GM06990 (cell line): ENCODE measurements at regions not wholly inside any gene's neighbourhood (a gene's known extent, or its start where the extent isn't known, plus 50 kb on each side); places are given as distances from the start of the nearest gene placed in this dataset.

Experiments used
- DNase-seq: peaks from one replicate; pipeline ENCODE4 v3.0.0-alpha.2; 2011; ENCODE audit not compliant: insufficient read length; ENCODE audit errors: extremely low read depth
- H3K27me3 ChIP-seq: replicated peaks from 2 replicates; pipeline ENCODE4 v1.6.0; 2011; ENCODE audit warnings: low read length; ENCODE audit not compliant: control insufficient read depth, insufficient read depth
- H3K36me3 ChIP-seq: 2 replicates; pipeline ENCODE4 v1.5.1; 2011; ENCODE audit warnings: low read length; ENCODE audit not compliant: control insufficient read depth, insufficient read depth
- H3K4me3 ChIP-seq: replicated peaks from 2 replicates; pipeline ENCODE4 v1.5.1; 2011; ENCODE audit warnings: low read depth, mild to moderate bottlenecking, control low read depth, low read length
- CTCF ChIP-seq: IDR thresholded peaks from 2 replicates; pipeline ENCODE4 v1.5.1; 2011; ENCODE audit warnings: low read length, control low read depth, mild to moderate bottlenecking, inconsistent platforms; ENCODE audit not compliant: insufficient read depth, poor library complexity, severe bottlenecking

DNA sequence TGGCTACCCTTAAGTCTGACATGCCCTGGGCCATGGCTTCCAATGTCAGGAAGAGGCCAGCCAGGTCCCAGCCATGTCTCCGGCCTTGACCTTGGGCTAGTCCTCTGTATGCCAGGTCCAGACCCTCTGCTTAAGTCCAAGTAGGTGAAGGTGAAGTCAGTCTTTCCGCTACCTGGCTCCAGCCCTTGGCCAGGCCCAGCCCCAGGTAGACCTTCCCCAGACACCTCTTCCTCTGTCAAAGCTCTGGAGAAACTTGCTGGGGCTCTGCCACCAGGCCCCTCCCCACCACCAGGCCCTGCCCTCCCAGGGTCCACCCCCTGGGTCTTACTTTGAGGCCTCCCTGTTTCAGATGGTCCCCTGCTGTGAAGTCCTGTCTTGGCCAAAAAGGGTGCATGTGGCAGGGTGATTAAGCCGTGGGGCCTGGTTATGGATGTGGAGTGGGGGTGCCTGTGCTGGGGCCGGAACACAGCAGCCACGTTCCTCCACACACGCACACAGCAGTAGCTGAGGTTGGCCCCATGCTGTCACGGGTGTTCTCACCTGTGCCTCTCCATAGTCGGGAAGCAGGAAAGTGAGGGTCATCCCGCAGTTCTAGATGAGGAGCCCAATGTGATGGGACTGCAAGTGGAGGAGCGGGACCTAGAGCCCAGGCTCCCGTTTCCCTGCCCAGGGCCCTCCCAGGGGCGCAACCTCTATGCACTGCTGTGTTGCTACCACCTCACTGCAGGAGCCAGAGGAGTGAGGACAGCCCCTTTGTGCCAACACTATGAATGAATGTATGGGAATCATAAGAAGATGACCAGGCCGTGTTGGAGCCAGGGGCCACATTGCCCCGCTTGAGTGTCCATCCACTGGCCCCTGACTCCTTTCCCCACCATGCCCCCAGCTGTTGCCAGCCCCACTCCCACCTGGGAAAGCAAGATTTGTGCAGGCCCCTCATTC, 72.2 kb downstream of the LINC01488 start:
- no peaks in the 10 kb centered on the region; the same call in none of the 2 replicates for H3K27me3 ChIP-seq
- no peak for TF ChIP-seq CTCF
- H3K4me3 ChIP-seq = no peak overlapping the region
- H3K36me3 ChIP-seq = no peaks in the 10 kb centered on the region
- DNase-seq = no peak

GRCh38 chr11:69554849-69555248, 73.4 kb downstream of the LINC01488 start:
- TF ChIP-seq CTCF = no peak
- H3K4me3 ChIP-seq = no peak overlapping the region
- no peak for DNase-seq
- no peaks in the 10 kb centered on the region; the same call in none of the 2 replicates for H3K27me3 ChIP-seq
- no peaks in the 10 kb centered on the region for H3K36me3 ChIP-seq

DNA sequence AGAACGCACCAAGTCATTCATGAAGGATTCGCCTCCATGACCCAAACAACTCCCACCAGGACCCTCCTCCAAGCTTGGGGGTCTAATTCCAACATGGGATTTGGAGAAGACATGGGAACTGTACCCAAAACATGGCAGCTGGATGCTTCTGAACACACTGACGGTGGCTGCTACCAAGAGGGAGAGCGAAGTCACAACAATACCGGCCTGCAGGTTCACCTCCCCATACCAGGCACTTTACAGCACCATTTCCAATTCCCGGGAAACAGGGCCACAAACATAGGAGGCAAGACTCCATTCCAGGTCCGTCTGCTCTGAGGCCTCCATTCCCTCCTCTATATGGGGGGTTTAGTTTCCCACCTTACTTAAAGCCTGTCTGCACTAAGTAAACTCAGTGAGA, 75.8 kb downstream of the LINC01488 start:
- no peaks in the 10 kb centered on the region for H3K36me3 ChIP-seq
- H3K27me3 ChIP-seq = no peaks in the 10 kb centered on the region; the same call in none of the 2 replicates
- no peak for DNase-seq
- no peak for TF ChIP-seq CTCF
- no peak overlapping the region for H3K4me3 ChIP-seq

DNA sequence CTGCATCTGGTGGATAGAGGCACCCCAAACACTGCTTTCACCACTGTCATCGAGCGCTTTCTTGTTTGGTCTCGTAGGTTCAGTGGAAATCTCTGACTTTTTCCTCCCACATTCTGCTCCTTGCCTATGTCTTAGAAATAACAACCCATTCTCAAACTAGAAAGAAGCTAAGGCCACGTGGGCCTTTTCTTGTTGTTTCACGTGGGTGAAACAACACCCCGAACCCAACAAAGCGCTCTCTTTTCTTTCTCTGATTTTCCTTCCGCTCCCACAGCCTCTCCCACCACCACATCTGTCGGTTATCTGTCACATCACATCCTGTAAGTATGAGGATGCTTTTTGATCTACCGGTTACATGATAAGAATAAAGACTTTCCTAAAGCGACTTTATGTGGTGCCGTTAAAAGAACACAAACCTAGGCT, 77.1 kb downstream of the LINC01488 start:
- no peak for DNase-seq
- TF ChIP-seq CTCF = no peak

GRCh38 chr11:69559181-69559580, 77.7 kb downstream of the LINC01488 start:
- no peaks in the 10 kb centered on the region; the same call in none of the 2 replicates for H3K27me3 ChIP-seq
- no peaks in the 10 kb centered on the region for H3K36me3 ChIP-seq
- H3K4me3 ChIP-seq = no peak overlapping the region
- DNase-seq = no peak
- no peak for TF ChIP-seq CTCF

More for the DNA sequence above, 77.1 kb downstream of the LINC01488 start:
- no peaks in the 10 kb centered on the region; the same call in none of the 2 replicates for H3K27me3 ChIP-seq
- no peak overlapping the region for H3K4me3 ChIP-seq
- no peaks in the 10 kb centered on the region for H3K36me3 ChIP-seq
